H1 (cell line): ENCODE measurements at regions not wholly inside any gene's neighbourhood (a gene's known extent, or its start where the extent isn't known, plus 50 kb on each side); places are given as distances from the start of the nearest gene placed in this dataset.

Source experiments
- CTCF ChIA-PET: fragments of 300-600 bp; sonication (Branson Sonifier 250); formaldehyde crosslinking; loops from one replicate; lab custom pipeline; 2021; ENCODE audit not compliant: partially characterized antibody; lab: Charles Lee
- POLR2A ChIA-PET: fragments of 300-600 bp; sonication (Branson Sonifier 250); formaldehyde crosslinking; loops from one replicate; lab custom pipeline; 2021; ENCODE audit warnings: inconsistent platforms; ENCODE audit not compliant: partially characterized antibody; lab: Charles Lee
- DNase-seq, 2 experiments: peaks; one replicate each; pipeline versions ENCODE4 v3.0.0 to v3.0.0-alpha.2; 2010 to 2022; ENCODE audit warnings: low spot score in 2 of 2, low read depth in 1 of 2, mixed read lengths in 1 of 2
- FAIRE-seq: peaks from 2 replicates; lab custom pipeline; 2011; peaks lifted over from hg19 to GRCh38; lab: Jason Lieb, UNC
- H2AFZ ChIP-seq: 2 replicates; pipeline ENCODE4 v1.8.1; 2012; ENCODE audit warnings: low read length, inconsistent platforms
- H2AK5ac ChIP-seq: 2 replicates; pipeline ENCODE4 v1.6.1; 2013; ENCODE audit warnings: low read depth, low read length
- H2BK120ac ChIP-seq: replicated peaks from 2 replicates; pipeline ENCODE3; 2013; ENCODE audit warnings: low read depth, low read length, inconsistent platforms
- H2BK12ac ChIP-seq: 2 replicates; pipeline ENCODE4 v1.6.1; 2013; ENCODE audit warnings: low read depth, low read length
- H2BK15ac ChIP-seq: 2 replicates; pipeline ENCODE4 v1.6.1; 2013; ENCODE audit warnings: low read length
- H2BK20ac ChIP-seq: 2 replicates; pipeline ENCODE4 v1.6.1; 2013; ENCODE audit warnings: low read length
- H2BK5ac ChIP-seq: 2 replicates; pipeline ENCODE4 v1.6.1; 2013; ENCODE audit warnings: low read depth, low read length
- H3K14ac ChIP-seq: 2 replicates; pipeline ENCODE4 v1.6.1; 2013; ENCODE audit warnings: inconsistent platforms; ENCODE audit not compliant: insufficient read length
- H3K18ac ChIP-seq: 2 replicates; pipeline ENCODE4 v1.6.1; 2013; ENCODE audit warnings: low read length; ENCODE audit errors: extremely low read depth
- H3K23ac ChIP-seq: 2 replicates; pipeline ENCODE4 v1.6.1; 2013; ENCODE audit warnings: inconsistent platforms; ENCODE audit not compliant: insufficient read length
- H3K23me2 ChIP-seq: 2 replicates; pipeline ENCODE4 v1.6.1; 2013; ENCODE audit warnings: low read depth, low read length
- H3K27ac ChIP-seq: 2 replicates; pipeline ENCODE4 v1.6.1; 2011; ENCODE audit warnings: low read depth, low read length, inconsistent platforms
- H3K27me3 ChIP-seq, 4 experiments: replicated peaks in 1 of 4; 1 replicate in 1 of 4; 2 replicates in 3 of 4; pipeline versions ENCODE4 v1.6.1 to v1.8.1; 2011 to 2013; ENCODE audit warnings: low read length in 3 of 4, mild to moderate bottlenecking in 3 of 4, inconsistent platforms in 2 of 4, mixed read lengths in 2 of 4, moderate library complexity in 1 of 4; ENCODE audit not compliant: control insufficient read depth in 3 of 4, insufficient read depth in 3 of 4; ENCODE audit errors: extremely low read depth in 1 of 4
- H3K36me3 ChIP-seq, 4 experiments: 2 replicates each; pipeline versions ENCODE4 v1.6.1 to v1.8.1; 2011 to 2013; ENCODE audit warnings: mild to moderate bottlenecking in 4 of 4, low read length in 3 of 4, moderate library complexity in 2 of 4, control low read depth in 1 of 4, inconsistent platforms in 1 of 4; ENCODE audit not compliant: insufficient read depth in 4 of 4, control insufficient read depth in 2 of 4
- H3K4ac ChIP-seq: replicated peaks from 2 replicates; pipeline ENCODE3; 2013; ENCODE audit warnings: low read length, low read depth, mixed read lengths, inconsistent platforms; ENCODE audit not compliant: insufficient read length
- H3K4me1 ChIP-seq, 4 experiments: replicated peaks in 1 of 4; 1 replicate in 1 of 4; 2 replicates in 3 of 4; pipeline versions ENCODE4 v1.6.1 to v1.8.1; 2011 to 2013; ENCODE audit warnings: low read length in 3 of 4, inconsistent platforms in 2 of 4, mixed read lengths in 1 of 4; ENCODE audit not compliant: insufficient read depth in 4 of 4, control insufficient read depth in 3 of 4
- H3K4me2 ChIP-seq, 2 experiments: 2 replicates each; pipeline versions ENCODE4 v1.6.1 to v1.8.1; 2011 to 2013; ENCODE audit warnings: low read depth in 2 of 2, low read length in 2 of 2, control low read depth in 1 of 2, inconsistent platforms in 1 of 2, mild to moderate bottlenecking in 1 of 2; ENCODE audit not compliant: insufficient read depth in 1 of 2
- H3K4me3 ChIP-seq, 4 experiments: fragments of 200-600, 300-600 bp in 1 of 4; sonication (generic), shearing (Covaris generic), sonication (Bioruptor Twin) in 1 of 4; 2 replicates each; pipeline versions ENCODE4 v1.5.1 to v1.8.1; 2011 to 2016; ENCODE audit warnings: low read length in 4 of 4, low read depth in 3 of 4, control low read depth in 2 of 4, inconsistent platforms in 2 of 4, mild to moderate bottlenecking in 2 of 4, mixed read lengths in 1 of 4, moderate library complexity in 1 of 4; ENCODE audit not compliant: insufficient read depth in 2 of 4; ENCODE audit errors: extremely low read depth in 1 of 4
- H3K56ac ChIP-seq: replicated peaks from 2 replicates; pipeline ENCODE3; 2013; ENCODE audit warnings: low read depth, mild to moderate bottlenecking, mixed read lengths, low read length, inconsistent platforms; ENCODE audit not compliant: insufficient read length
- H3K79me1 ChIP-seq: 2 replicates; pipeline ENCODE4 v1.6.1; 2013; ENCODE audit warnings: low read depth, low read length, control low read depth
- H3K79me2 ChIP-seq, 2 experiments: 2 replicates each; pipeline versions ENCODE4 v1.6.1 to v1.8.1; 2012 to 2013; ENCODE audit warnings: low read length in 2 of 2, mild to moderate bottlenecking in 2 of 2, inconsistent platforms in 1 of 2; ENCODE audit not compliant: insufficient read depth in 2 of 2, control insufficient read depth in 1 of 2
- H3K9ac ChIP-seq, 4 experiments: replicated peaks in 1 of 4; 1 replicate in 1 of 4; 2 replicates in 3 of 4; pipeline versions ENCODE4 v1.6.1 to v1.8.1; 2011 to 2013; ENCODE audit warnings: low read depth in 3 of 4, low read length in 3 of 4, control low read depth in 2 of 4, mild to moderate bottlenecking in 2 of 4, moderate library complexity in 2 of 4, inconsistent platforms in 1 of 4; ENCODE audit errors: extremely low read depth in 1 of 4
- H3K9me3 ChIP-seq, 2 experiments: 2 replicates each; pipeline versions ENCODE4 v1.6.1 to v1.8.1; 2012 to 2013; ENCODE audit warnings: mild to moderate bottlenecking in 2 of 2, moderate library complexity in 2 of 2, control low read depth in 1 of 2, inconsistent platforms in 1 of 2, low read depth in 1 of 2, low read length in 1 of 2, mixed read lengths in 1 of 2; ENCODE audit not compliant: insufficient read depth in 2 of 2
- H4K20me1 ChIP-seq, 2 experiments: replicated peaks in 1 of 2; 2 replicates each; pipeline versions ENCODE3 to v1.8.1; 2011 to 2013; ENCODE audit warnings: inconsistent platforms in 2 of 2, low read length in 2 of 2, mild to moderate bottlenecking in 1 of 2; ENCODE audit not compliant: insufficient read depth in 2 of 2, control insufficient read depth in 1 of 2
- H4K5ac ChIP-seq: 2 replicates; pipeline ENCODE4 v1.6.1; 2013; ENCODE audit warnings: low read length, low read depth, mixed read lengths, inconsistent platforms; ENCODE audit not compliant: insufficient read length
- H4K8ac ChIP-seq: 2 replicates; pipeline ENCODE4 v1.8.0; 2013; ENCODE audit warnings: mild to moderate bottlenecking, moderate library complexity, low read length, inconsistent platforms; ENCODE audit not compliant: insufficient read depth; ENCODE audit errors: extremely low read depth
- H4K91ac ChIP-seq: replicated peaks from 2 replicates; pipeline ENCODE3; 2013; ENCODE audit warnings: low read length, mixed read lengths, inconsistent platforms; ENCODE audit not compliant: insufficient read length
- WGBS, 2 experiments: shearing (Covaris generic) in 1 of 2; methylation state at CpG; one replicate each; pipeline versions ENCODE4 v1.1.6 to v1.1.7; 2013 to 2015; ENCODE audit warnings: low lambda C conversion rate in 2 of 2, mixed read lengths in 2 of 2, inconsistent platforms in 1 of 2, low coverage in 1 of 2, missing lambda C conversion rate in 1 of 2; ENCODE audit not compliant: insufficient replicate concordance in 2 of 2, insufficient coverage in 1 of 2, insufficient read length in 1 of 2; ENCODE audit errors: extremely low coverage in 1 of 2, missing lambda C conversion rate in 1 of 2; 5-methylcytosine and 5-hydroxymethylcytosine counted together
- TF ChIP-seq, protein P1 (sequence below), 3 experiments: IDR thresholded peaks; 1 replicate in 2 of 3; 2 replicates in 1 of 3; pipeline versions ENCODE4 v1.5.1 to v1.6.1; 2011; ENCODE audit warnings: low read length in 3 of 3, mild to moderate bottlenecking in 3 of 3, inconsistent platforms in 2 of 3, low read depth in 1 of 3, moderate library complexity in 1 of 3; ENCODE audit not compliant: insufficient read depth in 1 of 3; ENCODE audit errors: control extremely low read depth in 1 of 3

DNA sequence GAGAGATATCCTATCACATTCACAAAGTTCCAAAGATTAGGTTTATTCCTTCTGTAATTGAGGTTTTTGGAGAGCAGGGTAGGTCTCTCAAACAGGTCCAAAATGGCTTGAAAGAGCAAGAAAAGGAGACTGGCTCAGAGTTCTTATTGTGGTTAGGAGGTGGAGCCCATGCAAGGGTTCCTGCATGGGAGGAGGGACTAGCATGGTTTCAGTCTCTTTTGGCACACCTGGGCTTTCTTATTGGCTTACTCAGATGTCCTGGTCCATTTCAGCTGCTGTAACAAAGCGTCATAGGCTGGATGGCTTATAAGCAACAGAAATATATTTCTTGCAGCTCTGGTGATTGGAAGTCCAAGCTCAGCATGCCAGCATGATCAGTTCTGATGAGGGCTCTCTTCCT lies 493.1 kb downstream of the REEP3 start:
- no peak overlapping the region for H3K27ac ChIP-seq
- POLR2A ChIA-PET, result interaction anchor here (0.6 kb wide), 1 partner anchor 715 kb away, joined by 7 read pairs; no protein-coding TSS in a partner anchor
- H2BK12ac ChIP-seq, result no peak overlapping the region
- no peak overlapping the region for H3K4ac ChIP-seq
- H3K27me3 ChIP-seq, result no peaks in the 10 kb centered on the region
- H3K4me2 ChIP-seq, result no peak overlapping the region
- CTCF ChIA-PET, result interaction anchor here (0.6 to 1.0 kb wide), 2 partner anchors 37 to 801 kb away, joined by 3 to 6 read pairs; no protein-coding TSS in a partner anchor
- no peak overlapping the region for H3K18ac ChIP-seq
- H3K36me3 ChIP-seq, result no peaks in the 10 kb centered on the region
- no peak for DNase-seq
- no peak overlapping the region for H3K4me3 ChIP-seq
- no peaks in the 10 kb centered on the region for H3K23me2 ChIP-seq
- no peaks in the 10 kb centered on the region for H3K79me1 ChIP-seq
- H3K56ac ChIP-seq, result no peak overlapping the region
- H4K8ac ChIP-seq, result no peak overlapping the region
- H4K5ac ChIP-seq, result no peak overlapping the region
- H4K20me1 ChIP-seq, result no peaks in the 10 kb centered on the region
- no peak overlapping the region for H4K91ac ChIP-seq
- no peak overlapping the region for H3K9ac ChIP-seq
- 100% methylated on average over 1 of the region's 1 CpG; no CpG with 5 or more reads in 1 of the 2 experiments for WGBS, 2 experiments
- TF ChIP-seq, protein P1, sequence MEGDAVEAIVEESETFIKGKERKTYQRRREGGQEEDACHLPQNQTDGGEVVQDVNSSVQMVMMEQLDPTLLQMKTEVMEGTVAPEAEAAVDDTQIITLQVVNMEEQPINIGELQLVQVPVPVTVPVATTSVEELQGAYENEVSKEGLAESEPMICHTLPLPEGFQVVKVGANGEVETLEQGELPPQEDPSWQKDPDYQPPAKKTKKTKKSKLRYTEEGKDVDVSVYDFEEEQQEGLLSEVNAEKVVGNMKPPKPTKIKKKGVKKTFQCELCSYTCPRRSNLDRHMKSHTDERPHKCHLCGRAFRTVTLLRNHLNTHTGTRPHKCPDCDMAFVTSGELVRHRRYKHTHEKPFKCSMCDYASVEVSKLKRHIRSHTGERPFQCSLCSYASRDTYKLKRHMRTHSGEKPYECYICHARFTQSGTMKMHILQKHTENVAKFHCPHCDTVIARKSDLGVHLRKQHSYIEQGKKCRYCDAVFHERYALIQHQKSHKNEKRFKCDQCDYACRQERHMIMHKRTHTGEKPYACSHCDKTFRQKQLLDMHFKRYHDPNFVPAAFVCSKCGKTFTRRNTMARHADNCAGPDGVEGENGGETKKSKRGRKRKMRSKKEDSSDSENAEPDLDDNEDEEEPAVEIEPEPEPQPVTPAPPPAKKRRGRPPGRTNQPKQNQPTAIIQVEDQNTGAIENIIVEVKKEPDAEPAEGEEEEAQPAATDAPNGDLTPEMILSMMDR (IDR thresholded peaks at IDR 0.05; ENCODE audit: control extremely low read depth in 1 of 3, insufficient read depth in 1 of 3, low read depth in 1 of 3, low read length in 3 of 3), result no peak
- no peak for FAIRE-seq
- no peaks in the 10 kb centered on the region for H3K9me3 ChIP-seq
- no peak overlapping the region for H2BK15ac ChIP-seq
- no peaks in the 10 kb centered on the region for H3K79me2 ChIP-seq
- H2AFZ ChIP-seq, result no peak overlapping the region
- H3K23ac ChIP-seq, result no peak overlapping the region
- H2BK5ac ChIP-seq, result no peak overlapping the region
- peaks cover 2 to 7% (median 4%) of the 10 kb centered on the region in 4 experiments; a peak in 5 of 7 replicates for H3K4me1 ChIP-seq
- no peak overlapping the region for H2AK5ac ChIP-seq
- no peak overlapping the region for H3K14ac ChIP-seq
- no peak overlapping the region for H2BK20ac ChIP-seq
- H2BK120ac ChIP-seq, result no peak overlapping the region
